Mesodermal cell (in vitro differentiated cells): ENCODE measurements at regions not wholly inside any gene's neighbourhood (a gene's known extent, or its start where the extent isn't known, plus 50 kb on each side); places are given as distances from the start of the nearest gene placed in this dataset.

ENCODE experiments used
- H3K27ac ChIP-seq: 2 replicates; pipeline ENCODE4 v1.7.0; 2013; ENCODE audit warnings: mild to moderate bottlenecking, low read depth, low read length, moderate library complexity; ENCODE audit not compliant: severe bottlenecking
- H3K36me3 ChIP-seq: 2 replicates; pipeline ENCODE4 v1.7.1; 2013; ENCODE audit warnings: mild to moderate bottlenecking, low read length, moderate library complexity; ENCODE audit not compliant: control insufficient read depth, insufficient read depth
- H3K4me1 ChIP-seq: one replicate; pipeline ENCODE4 v1.7.1; 2013; ENCODE audit warnings: mild to moderate bottlenecking, low read length; ENCODE audit not compliant: insufficient read depth, control insufficient read depth, poor library complexity, severe bottlenecking
- H3K4me3 ChIP-seq: 2 replicates; pipeline ENCODE4 v1.7.0; 2013; ENCODE audit warnings: low read length, control low read depth, mild to moderate bottlenecking; ENCODE audit not compliant: insufficient read depth, poor library complexity, severe bottlenecking; ENCODE audit errors: extremely low read depth
- H3K9me3 ChIP-seq: 2 replicates; pipeline ENCODE4 v1.7.1; 2013; ENCODE audit warnings: mild to moderate bottlenecking, low read length, moderate library complexity; ENCODE audit not compliant: control insufficient read depth
- WGBS, 2 experiments: methylation state at CpG; one replicate each; pipeline ENCODE4 v1.1.5; 2013; ENCODE audit warnings: missing lambda C conversion rate in 2 of 2; ENCODE audit not compliant: insufficient coverage in 2 of 2; 5-methylcytosine and 5-hydroxymethylcytosine counted together

DNA sequence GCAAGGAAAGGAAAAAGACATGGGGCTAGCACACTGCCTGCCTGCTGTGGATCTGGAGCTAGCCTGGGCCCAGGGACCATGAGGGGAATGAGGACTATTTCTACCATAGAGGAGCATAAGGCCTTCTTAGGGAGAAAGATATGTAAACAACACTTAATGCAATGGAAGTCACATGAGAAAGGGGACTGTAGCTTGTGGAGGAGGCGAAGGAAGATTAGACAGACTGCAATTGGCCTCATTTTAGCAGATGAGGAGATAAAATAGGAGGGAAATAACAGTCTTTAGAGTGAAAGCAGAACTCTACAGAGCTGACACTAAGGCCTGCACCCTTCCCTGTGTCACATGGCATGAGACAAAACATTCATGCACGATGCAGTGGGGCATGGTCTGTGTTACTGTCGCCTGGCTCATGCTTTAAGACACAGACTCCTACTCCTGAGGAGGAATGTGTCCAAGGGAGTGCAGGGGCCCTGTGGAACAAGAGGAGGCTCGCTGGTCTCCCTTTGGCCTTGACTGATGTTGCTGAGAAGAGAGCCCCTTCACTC is 829.3 kb upstream of the IGFBP3 start:
- peak overlapping the region; percentile 67 for H3K27ac ChIP-seq
- H3K9me3 ChIP-seq, result no peaks in the 10 kb centered on the region
- WGBS, 2 experiments, result 86 to 98% methylated on average over 3 to 4 of the region's 4 CpGs
- no peaks in the 10 kb centered on the region for H3K36me3 ChIP-seq
- H3K4me1 ChIP-seq, result peaks cover 51% of the 10 kb centered on the region
- no peak overlapping the region for H3K4me3 ChIP-seq

DNA sequence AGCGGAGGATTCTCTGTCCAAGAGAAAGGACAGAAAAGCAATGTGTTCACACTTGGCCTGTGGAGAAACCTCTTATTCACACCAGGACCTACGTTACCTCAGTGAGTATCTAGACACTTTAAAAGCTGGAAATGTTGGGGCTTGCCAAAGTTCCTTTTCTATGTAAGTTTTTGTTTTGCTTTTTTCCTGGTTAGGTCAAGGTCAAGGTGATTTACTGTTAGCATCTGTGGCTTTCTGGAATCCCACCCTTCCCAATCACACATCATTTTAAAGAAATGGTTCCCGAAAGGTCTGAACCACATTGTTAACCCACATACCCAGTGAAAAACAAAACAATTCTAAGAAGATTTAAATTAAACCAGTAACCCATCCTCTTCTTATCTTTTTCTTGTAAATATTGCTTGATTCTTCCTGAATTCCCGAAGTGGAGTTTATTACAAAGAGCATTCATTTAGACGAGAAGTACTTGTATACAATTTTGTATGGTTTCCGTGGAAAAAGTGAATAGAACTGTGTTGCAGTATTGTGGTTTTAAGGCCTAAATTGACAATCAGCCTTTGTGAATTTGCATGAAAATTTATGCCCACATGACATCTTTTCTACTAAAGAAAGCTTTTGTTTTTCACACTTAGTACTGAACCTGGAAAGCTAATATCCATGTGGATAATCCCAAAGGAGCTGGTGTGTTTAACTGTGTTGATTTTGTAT is 827.0 kb upstream of the IGFBP3 start:
- H3K4me1 ChIP-seq, result peaks cover 29% of the 10 kb centered on the region
- H3K4me3 ChIP-seq, result no peak overlapping the region
- WGBS, 2 experiments, result 100% methylated on average over 1 to 3 of the region's 6 CpGs
- H3K9me3 ChIP-seq, result no peaks in the 10 kb centered on the region
- H3K36me3 ChIP-seq, result no peaks in the 10 kb centered on the region
- no peak overlapping the region for H3K27ac ChIP-seq

GRCh38 chr7:46746695-46747687 is 825.9 kb upstream of the IGFBP3 start:
- 86 to 89% methylated on average over 9 to 10 of the region's 13 CpGs for WGBS, 2 experiments
- no peaks in the 10 kb centered on the region for H3K9me3 ChIP-seq
- no peak overlapping the region for H3K27ac ChIP-seq
- H3K36me3 ChIP-seq, result no peaks in the 10 kb centered on the region
- no peak overlapping the region for H3K4me3 ChIP-seq
- H3K4me1 ChIP-seq, result peaks cover 27% of the 10 kb centered on the region

- H3K4me3 ChIP-seq, result no peak overlapping the region
- H3K36me3 ChIP-seq, result no peaks in the 10 kb centered on the region
- H3K9me3 ChIP-seq, result no peaks in the 10 kb centered on the region
- H3K27ac ChIP-seq, result no peak overlapping the region
- peaks cover 21% of the 10 kb centered on the region for H3K4me1 ChIP-seq
- 73 to 86% methylated on average over 1 to 2 of the region's 3 CpGs for WGBS, 2 experiments
Measured at GRCh38 chr7:46745707-46746090, 824.6 kb upstream of the IGFBP3 start.

GRCh38 chr7:46744957-46745706 is 824.1 kb upstream of the IGFBP3 start:
- H3K9me3 ChIP-seq, result no peaks in the 10 kb centered on the region
- H3K36me3 ChIP-seq, result no peaks in the 10 kb centered on the region
- 94 to 97% methylated on average over 2 to 3 of the region's 6 CpGs for WGBS, 2 experiments
- H3K27ac ChIP-seq, result no peak overlapping the region
- peaks cover 17% of the 10 kb centered on the region for H3K4me1 ChIP-seq
- no peak overlapping the region for H3K4me3 ChIP-seq

GRCh38 chr7:46742601-46743000 is 821.5 kb upstream of the IGFBP3 start:
- WGBS, 2 experiments, result 81 to 95% methylated on average over 5 to 6 of the region's 6 CpGs
- no peaks in the 10 kb centered on the region for H3K36me3 ChIP-seq

DNA sequence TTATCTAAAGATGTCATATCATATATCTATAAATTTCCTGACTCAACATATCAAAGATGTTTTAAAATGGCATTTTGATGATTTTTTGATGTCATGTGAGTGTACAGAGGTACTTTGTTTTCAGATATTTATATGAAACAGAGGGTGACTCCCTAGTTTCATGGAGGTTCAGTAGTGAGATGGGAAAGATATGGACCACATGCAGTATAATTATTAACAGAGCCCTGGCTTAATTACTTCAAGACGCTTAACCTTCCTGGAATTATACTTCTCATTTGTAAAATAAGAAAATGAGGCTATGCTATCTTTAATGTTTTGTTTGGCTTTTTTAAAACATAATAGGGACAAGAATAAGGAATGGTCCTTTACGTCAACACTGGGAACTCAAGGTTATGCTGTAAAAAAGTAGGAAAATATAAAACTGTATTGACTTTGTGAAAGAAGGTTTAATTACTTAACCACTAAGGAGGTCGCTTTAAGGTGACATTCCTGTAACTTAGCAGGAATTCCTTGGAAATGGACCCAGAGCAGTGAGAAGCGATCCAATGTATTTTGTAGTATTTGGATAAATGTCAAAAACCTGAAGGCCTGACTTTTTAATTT is 821.0 kb upstream of the IGFBP3 start:
- Histone ChIP-seq H3K4me3 (no peak overlapping the region), H3K9me3 (no peaks in the 10 kb centered on the region), H3K36me3 (no peaks in the 10 kb centered on the region), H3K4me1 (no peaks in the 10 kb centered on the region), H3K27ac (no peak overlapping the region)
- 83 to 100% methylated on average over 2 to 3 of the region's 4 CpGs for WGBS, 2 experiments

More at GRCh38 chr7:46742601-46743000, 821.5 kb upstream of the IGFBP3 start:
- H3K4me3 ChIP-seq, result no peak overlapping the region
- H3K9me3 ChIP-seq, result no peaks in the 10 kb centered on the region
- no peak overlapping the region for H3K27ac ChIP-seq
- H3K4me1 ChIP-seq, result no peaks in the 10 kb centered on the region

DNA sequence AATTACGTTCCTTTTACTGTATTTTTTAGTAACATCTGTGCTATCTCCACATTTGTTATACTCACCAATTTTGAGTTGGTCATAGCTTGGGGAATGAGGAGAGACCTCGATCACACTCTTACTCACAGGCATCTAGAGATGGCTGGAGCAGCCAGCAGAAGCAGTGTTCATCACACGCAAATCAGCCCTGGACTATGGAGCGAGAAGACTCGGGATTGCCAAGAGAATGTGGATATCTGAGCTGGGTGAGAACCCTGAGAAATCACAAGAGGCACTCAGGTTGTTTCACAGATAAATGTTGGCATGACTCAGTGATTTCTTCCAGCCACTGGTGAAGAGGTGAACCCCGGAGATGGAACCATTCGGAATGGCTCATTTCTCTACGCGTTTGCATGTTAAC is 820.1 kb upstream of the IGFBP3 start:
- H3K4me3 ChIP-seq, result no peak overlapping the region
- H3K9me3 ChIP-seq, result no peaks in the 10 kb centered on the region
- H3K36me3 ChIP-seq, result no peaks in the 10 kb centered on the region
- H3K27ac ChIP-seq, result no peak overlapping the region
- 95 to 99% methylated on average over 5 to 8 of the region's 9 CpGs for WGBS, 2 experiments
- no peaks in the 10 kb centered on the region for H3K4me1 ChIP-seq

- no peaks in the 10 kb centered on the region for H3K36me3 ChIP-seq
- no peaks in the 10 kb centered on the region for H3K9me3 ChIP-seq
- no peak overlapping the region for H3K4me3 ChIP-seq
- H3K27ac ChIP-seq, result no peak overlapping the region
- H3K4me1 ChIP-seq, result no peaks in the 10 kb centered on the region
- WGBS, 2 experiments, result 90 to 94% methylated on average over 3 of the region's 5 CpGs
Measured at GRCh38 chr7:46739518-46740234, 818.6 kb upstream of the IGFBP3 start.
